ENCODE measurements at regions not wholly inside any gene's neighbourhood (a gene's known extent, or its start where the extent isn't known, plus 50 kb on each side); places are given as distances from the start of the nearest gene placed in this dataset.

- no peak for TF ChIP-seq REST (IDR thresholded peaks at IDR 0.05; ENCODE audit: insufficient read depth in 1 of 2, low read depth in 2 of 2, low read length in 2 of 2)
- no peak for TF ChIP-seq FOXP2 (optimal IDR thresholded peaks at IDR 0.05; ENCODE audit: borderline replicate concordance, extremely low read depth, extremely low read length, insufficient read depth)
- TF ChIP-seq SIN3A (IDR thresholded peaks at IDR 0.05; ENCODE audit: borderline replicate concordance, insufficient read depth, low read length) = no peak
- TF ChIP-seq TAF1 (IDR thresholded peaks at IDR 0.05; ENCODE audit: borderline replicate concordance, insufficient read depth, low read length) = no peak
- no peak for TF ChIP-seq POLR2AphosphoS5 (IDR thresholded peaks at IDR 0.05; ENCODE audit: low read depth, low read length)
Observed at GRCh38 chr18:68394705-68395104, 320.2 kb downstream of the TMX3 start.

GRCh38 chr18:68391801-68392200, 323.1 kb downstream of the TMX3 start:
- TF ChIP-seq FOXP2 (optimal IDR thresholded peaks at IDR 0.05; ENCODE audit: borderline replicate concordance, extremely low read depth, extremely low read length, insufficient read depth) (no peak), TAF1 (IDR thresholded peaks at IDR 0.05; ENCODE audit: borderline replicate concordance, insufficient read depth, low read length) (no peak), SIN3A (IDR thresholded peaks at IDR 0.05; ENCODE audit: borderline replicate concordance, insufficient read depth, low read length) (no peak), POLR2AphosphoS5 (IDR thresholded peaks at IDR 0.05; ENCODE audit: low read depth, low read length) (no peak)

- TF ChIP-seq SIN3A (IDR thresholded peaks at IDR 0.05; ENCODE audit: borderline replicate concordance, insufficient read depth, low read length) = no peak
Observed at GRCh38 chr18:68387246-68387645, 327.7 kb downstream of the TMX3 start.

GRCh38 chr18:68376926-68377325, 338.0 kb downstream of the TMX3 start:
- TF ChIP-seq TAF1 (IDR thresholded peaks at IDR 0.05; ENCODE audit: borderline replicate concordance, insufficient read depth, low read length) (no peak), FOXP2 (optimal IDR thresholded peaks at IDR 0.05; ENCODE audit: borderline replicate concordance, extremely low read depth, extremely low read length, insufficient read depth) (no peak), POLR2AphosphoS5 (IDR thresholded peaks at IDR 0.05; ENCODE audit: low read depth, low read length) (no peak), SIN3A (IDR thresholded peaks at IDR 0.05; ENCODE audit: borderline replicate concordance, insufficient read depth, low read length) (no peak), REST (IDR thresholded peaks at IDR 0.05; ENCODE audit: insufficient read depth in 1 of 2, low read depth in 2 of 2, low read length in 2 of 2) (no peak)

GRCh38 chr18:68362907-68363306, 352.0 kb downstream of the TMX3 start:
- no peak for TF ChIP-seq POLR2AphosphoS5 (IDR thresholded peaks at IDR 0.05; ENCODE audit: low read depth, low read length)
- TF ChIP-seq REST (IDR thresholded peaks at IDR 0.05; ENCODE audit: insufficient read depth in 1 of 2, low read depth in 2 of 2, low read length in 2 of 2) = no peak
- no peak for TF ChIP-seq TAF1 (IDR thresholded peaks at IDR 0.05; ENCODE audit: borderline replicate concordance, insufficient read depth, low read length)
- no peak for TF ChIP-seq SIN3A (IDR thresholded peaks at IDR 0.05; ENCODE audit: borderline replicate concordance, insufficient read depth, low read length)
- no peak for TF ChIP-seq FOXP2 (optimal IDR thresholded peaks at IDR 0.05; ENCODE audit: borderline replicate concordance, extremely low read depth, extremely low read length, insufficient read depth)

GRCh38 chr18:68355637-68356036, 359.3 kb downstream of the TMX3 start:
- TF ChIP-seq REST (IDR thresholded peaks at IDR 0.05; ENCODE audit: insufficient read depth in 1 of 2, low read depth in 2 of 2, low read length in 2 of 2) (no peak), FOXP2 (optimal IDR thresholded peaks at IDR 0.05; ENCODE audit: borderline replicate concordance, extremely low read depth, extremely low read length, insufficient read depth) (no peak), TAF1 (IDR thresholded peaks at IDR 0.05; ENCODE audit: borderline replicate concordance, insufficient read depth, low read length) (no peak)
